SJSA1 (cell line): ENCODE measurements at regions not wholly inside any gene's neighbourhood (a gene's known extent, or its start where the extent isn't known, plus 50 kb on each side); places are given as distances from the start of the nearest gene placed in this dataset.
A peak's percentile ranks its signal among the peaks of the same experiment; 100 is the strongest.

Experiments used
- DNase-seq, 2 experiments: peaks; one replicate each; pipeline ENCODE4 v3.0.0-alpha.2; 2015 to 2020; ENCODE audit warnings: low spot score in 2 of 2, low read depth in 1 of 2
- H3K27ac ChIP-seq: fragments of 250-450 bp; sonication (Bioruptor Pico); 2 replicates; pipeline ENCODE4 v1.5.1; 2020; ENCODE audit warnings: mild to moderate bottlenecking, moderate library complexity
- H3K27me3 ChIP-seq: fragments of 250-450 bp; sonication (Bioruptor Pico); replicated peaks from 2 replicates; pipeline ENCODE4 v1.5.1; 2020; ENCODE audit warnings: mild to moderate bottlenecking, moderate library complexity
- H3K36me3 ChIP-seq: fragments of 250-450 bp; sonication (Bioruptor Pico); 2 replicates; pipeline ENCODE4 v1.5.1; 2020; ENCODE audit warnings: mild to moderate bottlenecking
- H3K4me1 ChIP-seq: fragments of 250-450 bp; sonication (Bioruptor Pico); replicated peaks from 2 replicates; pipeline ENCODE4 v1.6.1; 2021; ENCODE audit warnings: mild to moderate bottlenecking
- H3K4me3 ChIP-seq: fragments of 250-450 bp; sonication (Bioruptor Pico); 2 replicates; pipeline ENCODE4 v1.5.1; 2020; ENCODE audit warnings: mild to moderate bottlenecking
- H3K9me3 ChIP-seq: fragments of 250-450 bp; sonication (Bioruptor Pico); replicated peaks from 2 replicates; pipeline ENCODE4 v1.5.1; 2020; ENCODE audit warnings: mild to moderate bottlenecking

- Histone ChIP-seq H3K27me3 (no peaks in the 10 kb centered on the region), H3K4me1 (peaks cover 10% of the 10 kb centered on the region; the same call in 1 of the 2 replicates), H3K9me3 (no peaks in the 10 kb centered on the region; the same call in 1 of the 2 replicates), H3K36me3 (no peaks in the 10 kb centered on the region), H3K4me3 (no peak overlapping the region), H3K27ac (no peak overlapping the region)
- peak in 1 of 2 experiments; percentile 33 for DNase-seq
Observed at GRCh38 chr21:41600961-41601572, 93.1 kb upstream of the TMPRSS2 start.

- Histone ChIP-seq H3K27ac (no peak overlapping the region), H3K9me3 (no peaks in the 10 kb centered on the region; the same call in 1 of the 2 replicates), H3K4me1 (peaks cover 10% of the 10 kb centered on the region; the same call in 1 of the 2 replicates), H3K27me3 (no peaks in the 10 kb centered on the region), H3K36me3 (no peaks in the 10 kb centered on the region), H3K4me3 (no peak overlapping the region)
- DNase-seq: no peak
Observed at GRCh38 chr21:41600556-41600955, 92.6 kb upstream of the TMPRSS2 start.

GRCh38 chr21:41600116-41600515 is 92.2 kb upstream of the TMPRSS2 start:
- DNase-seq: peak in 1 of 2 experiments; percentile 30
- H3K4me1 ChIP-seq: peaks cover 10% of the 10 kb centered on the region; the same call in 1 of the 2 replicates
- H3K27ac ChIP-seq: no peak overlapping the region
- H3K4me3 ChIP-seq: no peak overlapping the region
- H3K36me3 ChIP-seq: no peaks in the 10 kb centered on the region
- no peaks in the 10 kb centered on the region for H3K27me3 ChIP-seq
- H3K9me3 ChIP-seq: no peaks in the 10 kb centered on the region; the same call in 1 of the 2 replicates

- no peak overlapping the region for H3K27ac ChIP-seq
- DNase-seq: peak in 1 of 2 experiments; percentile 30
- no peaks in the 10 kb centered on the region for H3K36me3 ChIP-seq
- H3K9me3 ChIP-seq: no peaks in the 10 kb centered on the region; the same call in 1 of the 2 replicates
- peaks cover 10% of the 10 kb centered on the region; the same call in 1 of the 2 replicates for H3K4me1 ChIP-seq
- H3K4me3 ChIP-seq: no peak overlapping the region
- no peaks in the 10 kb centered on the region for H3K27me3 ChIP-seq
Observed at GRCh38 chr21:41598561-41599431, 90.8 kb upstream of the TMPRSS2 start.

- Histone ChIP-seq H3K27ac (no peak overlapping the region), H3K9me3 (no peaks in the 10 kb centered on the region; the same call in 1 of the 2 replicates), H3K4me3 (no peak overlapping the region), H3K4me1 (peaks cover 10% of the 10 kb centered on the region; the same call in 1 of the 2 replicates), H3K36me3 (no peaks in the 10 kb centered on the region), H3K27me3 (no peaks in the 10 kb centered on the region)
- DNase-seq: no peak
Observed at GRCh38 chr21:41597811-41598231, 89.9 kb upstream of the TMPRSS2 start.

- no peak for DNase-seq
- Histone ChIP-seq H3K4me1 (peaks cover 10% of the 10 kb centered on the region; the same call in 1 of the 2 replicates), H3K36me3 (no peaks in the 10 kb centered on the region), H3K27ac (no peak overlapping the region), H3K27me3 (no peaks in the 10 kb centered on the region), H3K4me3 (no peak overlapping the region), H3K9me3 (no peaks in the 10 kb centered on the region; the same call in 1 of the 2 replicates)
Observed at GRCh38 chr21:41597227-41597626, 89.3 kb upstream of the TMPRSS2 start.

GRCh38 chr21:41596241-41596925 is 88.4 kb upstream of the TMPRSS2 start:
- Histone ChIP-seq H3K9me3 (no peaks in the 10 kb centered on the region; the same call in 1 of the 2 replicates), H3K4me3 (no peak overlapping the region), H3K4me1 (peaks cover 1% of the 10 kb centered on the region; the same call in 1 of the 2 replicates), H3K27ac (no peak overlapping the region), H3K36me3 (no peaks in the 10 kb centered on the region), H3K27me3 (no peaks in the 10 kb centered on the region)
- DNase-seq: no peak

- Histone ChIP-seq H3K4me1 (no peaks in the 10 kb centered on the region), H3K27ac (no peak overlapping the region), H3K36me3 (no peaks in the 10 kb centered on the region), H3K27me3 (no peaks in the 10 kb centered on the region), H3K4me3 (no peak overlapping the region), H3K9me3 (no peaks in the 10 kb centered on the region; the same call in 1 of the 2 replicates)
- no peak for DNase-seq
Observed at GRCh38 chr21:41594268-41594667, 86.3 kb upstream of the TMPRSS2 start.

- Histone ChIP-seq H3K4me3 (no peak overlapping the region), H3K36me3 (no peaks in the 10 kb centered on the region), H3K27ac (no peak overlapping the region), H3K9me3 (no peaks in the 10 kb centered on the region; the same call in 1 of the 2 replicates), H3K4me1 (no peaks in the 10 kb centered on the region), H3K27me3 (no peaks in the 10 kb centered on the region)
- DNase-seq: no peak
Observed at GRCh38 chr21:41593760-41594138, 85.8 kb upstream of the TMPRSS2 start.

GRCh38 chr21:41593051-41593759 is 85.2 kb upstream of the TMPRSS2 start:
- DNase-seq: no peak
- Histone ChIP-seq H3K27me3 (no peaks in the 10 kb centered on the region), H3K27ac (no peak overlapping the region), H3K4me3 (no peak overlapping the region), H3K9me3 (no peaks in the 10 kb centered on the region; the same call in 1 of the 2 replicates), H3K4me1 (no peaks in the 10 kb centered on the region), H3K36me3 (no peaks in the 10 kb centered on the region)

- Histone ChIP-seq H3K27ac (no peak overlapping the region), H3K36me3 (no peaks in the 10 kb centered on the region), H3K27me3 (no peaks in the 10 kb centered on the region), H3K9me3 (no peaks in the 10 kb centered on the region), H3K4me1 (no peaks in the 10 kb centered on the region), H3K4me3 (no peak overlapping the region)
- no peak for DNase-seq
Observed at GRCh38 chr21:41589620-41590175, 81.7 kb upstream of the TMPRSS2 start.

- no peaks in the 10 kb centered on the region for H3K4me1 ChIP-seq
- no peaks in the 10 kb centered on the region for H3K27me3 ChIP-seq
- DNase-seq: no peak
- H3K4me3 ChIP-seq: no peak overlapping the region
- no peaks in the 10 kb centered on the region for H3K36me3 ChIP-seq
- H3K9me3 ChIP-seq: no peaks in the 10 kb centered on the region
- H3K27ac ChIP-seq: no peak overlapping the region
Observed at GRCh38 chr21:41589131-41589530, 81.2 kb upstream of the TMPRSS2 start.
